ENCODE measurements at regions not wholly inside any gene's neighbourhood (a gene's known extent, or its start where the extent isn't known, plus 50 kb on each side); places are given as distances from the start of the nearest gene placed in this dataset.
"Not testable (repeated sequence)": the region's sequence is repeated elsewhere in the genome, so short reads cannot be mapped to it uniquely, and the experiment has no call there.

DNA sequence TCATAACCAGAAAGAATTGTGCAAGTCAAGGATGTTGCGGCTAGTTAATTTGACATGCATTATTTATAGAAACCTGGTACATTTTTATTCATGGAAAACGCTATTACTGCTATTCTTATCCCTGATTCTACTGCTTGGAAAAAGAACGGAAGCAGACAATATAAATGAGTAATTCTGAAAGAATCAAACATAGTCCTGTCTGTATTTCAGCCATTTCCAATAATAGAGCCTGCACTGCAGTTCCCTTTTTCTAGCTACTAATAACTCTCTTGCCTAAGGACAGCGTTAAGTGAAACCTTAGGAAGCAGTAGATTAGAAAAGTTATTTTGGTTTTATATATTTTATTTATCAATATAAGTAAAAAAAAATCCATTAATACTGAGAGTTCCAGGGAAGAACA is 414.9 kb downstream of the CYLC2 start:
- no peak for DNase-seq

GRCh38 chr9:103427696-103428095 is 432.6 kb downstream of the CYLC2 start:
- DNase-seq = no peak

- DNase-seq = no peak
These were observed 435.3 kb downstream of the CYLC2 start for GRCh38 chr9:103430469-103430868.

- DNase-seq = no peak
These were observed 436.7 kb downstream of the CYLC2 start for GRCh38 chr9:103431809-103432208.

DNA sequence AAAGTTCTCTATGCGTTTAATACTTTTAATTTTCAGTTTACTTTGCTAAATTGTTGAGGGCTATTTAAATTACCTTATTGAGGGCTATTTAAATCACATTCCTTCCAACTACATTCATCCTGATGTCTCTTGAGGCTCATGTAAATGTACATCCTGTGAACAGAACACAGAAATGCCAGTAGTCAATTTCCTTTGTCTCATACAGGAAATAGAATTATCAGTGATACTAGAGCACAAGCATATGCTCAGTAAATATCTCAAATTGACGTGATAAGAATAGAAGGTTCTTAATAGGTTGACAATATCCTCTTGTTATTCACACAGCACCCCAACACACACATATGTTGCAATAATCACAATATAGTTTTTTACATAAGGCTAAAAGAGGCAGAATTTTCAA is 449.0 kb downstream of the CYLC2 start:
- no peak for DNase-seq

DNA sequence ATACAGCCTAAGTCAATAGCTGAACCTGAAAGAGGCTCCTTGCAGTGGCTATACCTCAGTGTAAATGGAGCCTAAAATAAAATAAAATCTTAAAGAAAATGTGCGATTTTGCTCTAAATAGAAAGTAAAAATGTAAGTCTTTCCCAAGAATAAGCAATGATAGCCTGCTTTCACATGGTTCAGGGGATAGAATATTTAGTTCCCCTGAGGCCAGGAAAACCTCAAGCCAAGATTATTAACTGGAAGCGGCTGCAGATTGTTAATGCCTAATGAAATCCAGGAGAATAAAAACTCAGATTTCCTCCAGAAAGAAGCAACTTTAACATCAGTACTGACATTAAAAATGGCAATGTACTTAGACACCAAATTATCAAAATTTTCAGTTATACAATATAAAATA is 463.7 kb downstream of the CYLC2 start:
- DNase-seq = no peak

GRCh38 chr9:103471241-103471640 is 476.1 kb downstream of the CYLC2 start:
- no peak for DNase-seq

DNA sequence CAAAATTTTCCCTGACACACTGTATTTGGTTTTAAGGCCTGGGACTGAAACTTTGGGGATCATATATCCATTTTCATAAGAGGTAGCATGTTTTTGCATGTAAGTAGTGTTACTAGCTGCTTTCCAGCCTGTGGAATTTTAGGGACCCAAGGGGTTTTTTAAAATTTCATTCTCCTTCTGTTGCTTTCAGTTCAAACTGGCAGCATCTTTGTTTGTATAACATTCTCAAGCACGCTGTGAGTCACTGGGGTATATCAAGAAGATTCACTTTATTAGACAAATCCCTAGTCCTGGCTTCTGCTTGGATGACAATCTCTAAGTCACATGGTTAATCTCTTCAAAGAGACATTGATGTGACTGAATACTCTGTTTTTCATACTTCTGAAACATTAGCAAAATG is 479.0 kb downstream of the CYLC2 start:
- no peak for DNase-seq

- DNase-seq = no peak
These were observed 488.5 kb downstream of the CYLC2 start for GRCh38 chr9:103483471-103484096.

DNA sequence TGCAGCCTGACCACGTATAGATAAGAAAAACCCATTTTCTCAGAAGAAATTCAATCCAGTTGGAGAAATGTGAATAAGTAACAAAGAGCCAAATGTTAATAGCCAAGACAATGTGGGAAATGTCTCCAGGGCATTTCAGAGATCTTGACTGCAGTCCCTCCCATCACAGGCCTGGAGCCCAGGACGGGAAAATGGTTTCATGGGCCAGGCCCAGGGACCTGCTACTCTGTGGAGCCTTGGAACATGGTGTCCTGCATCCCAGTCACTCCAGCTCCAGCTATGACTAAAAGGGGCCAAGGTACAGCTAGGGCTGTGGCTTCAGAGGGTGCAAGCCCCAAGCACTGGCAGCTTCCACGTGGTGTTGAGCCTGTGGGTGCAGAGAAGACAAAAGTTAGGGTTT is 490.0 kb downstream of the CYLC2 start:
- DNase-seq = no peak

GRCh38 chr9:103514767-103515166 is 519.6 kb downstream of the CYLC2 start:
- DNase-seq = no peak

DNA sequence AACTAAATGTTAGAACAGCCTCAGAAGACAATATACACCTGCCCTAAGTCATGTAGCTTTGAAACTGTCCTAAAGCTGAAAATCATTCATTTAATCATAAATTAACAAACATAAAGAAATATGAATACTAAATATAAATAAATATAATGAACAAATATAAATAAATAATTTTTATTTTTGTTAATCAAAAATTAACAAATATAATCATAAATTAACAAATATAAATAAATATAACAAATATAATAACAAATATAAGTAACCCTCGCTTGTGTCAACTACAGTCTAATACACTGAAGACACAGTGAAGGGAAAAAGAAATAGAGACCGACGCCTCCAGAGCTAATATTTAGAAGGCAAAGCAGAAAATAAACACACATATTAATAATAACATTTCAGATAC is 527.3 kb downstream of the CYLC2 start:
- DNase-seq = no peak

- DNase-seq = no peak
These were observed 535.8 kb downstream of the CYLC2 start for GRCh38 chr9:103530934-103531333.

DNA sequence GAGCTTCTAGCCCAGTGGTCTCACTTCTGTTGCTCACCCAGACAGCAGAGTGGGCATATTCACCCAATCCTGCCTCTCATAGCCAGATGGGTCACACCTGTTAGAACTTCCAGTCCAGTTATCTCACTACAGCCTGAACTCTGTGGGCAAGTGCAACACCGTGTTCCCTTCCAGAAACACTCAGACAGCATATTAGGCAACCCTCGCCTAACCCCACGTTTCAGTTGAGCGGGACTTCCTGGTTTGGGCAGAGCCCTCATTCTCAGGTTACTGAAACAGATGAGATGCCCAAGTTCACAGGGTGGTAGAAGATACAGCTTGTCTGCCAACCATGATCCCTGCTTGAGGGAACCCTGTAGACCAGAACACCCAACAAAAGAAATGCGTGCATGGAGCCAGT is 538.2 kb downstream of the CYLC2 start:
- no peak for DNase-seq

- DNase-seq = no peak
These were observed 542.3 kb downstream of the CYLC2 start for GRCh38 chr9:103537426-103537825.

GRCh38 chr9:103545260-103545659 is 548.8 kb upstream of the SMC2 start:
- no peak for DNase-seq

DNA sequence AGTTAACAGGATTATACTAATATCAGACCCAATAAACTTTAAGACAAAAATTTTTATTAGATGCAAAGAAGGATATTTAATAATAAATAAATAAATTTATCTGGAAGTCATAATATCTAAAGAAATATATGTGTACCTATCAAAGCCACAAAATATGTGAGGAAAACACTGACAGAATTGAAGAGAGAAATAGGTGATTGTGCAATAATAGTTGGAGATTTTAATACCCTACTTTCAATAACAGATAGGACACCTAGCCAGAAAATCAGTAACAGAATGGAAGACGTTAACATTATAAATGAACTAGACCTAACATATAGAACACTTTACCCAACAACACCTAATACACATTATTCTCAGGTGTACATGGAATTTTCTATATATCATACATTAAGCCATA is 541.4 kb upstream of the SMC2 start:
- no peak for DNase-seq

DNA sequence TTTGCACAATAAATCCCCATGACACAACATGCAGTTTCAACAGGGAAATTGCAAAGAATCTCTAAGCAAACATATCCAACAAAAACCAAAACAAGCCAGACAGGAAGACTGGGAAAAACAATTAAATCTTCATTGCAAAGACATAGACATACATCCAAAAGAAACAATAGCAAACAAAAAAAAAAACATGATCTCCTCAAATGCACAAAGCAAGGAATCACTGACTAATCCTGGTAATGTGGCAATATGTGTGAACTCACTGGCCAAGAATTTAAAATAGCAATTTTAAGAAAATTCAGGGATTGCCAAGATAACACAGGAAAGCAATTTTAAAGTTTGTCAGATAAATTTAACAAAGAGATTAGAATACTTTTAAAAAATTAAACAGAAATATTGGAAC is 520.1 kb upstream of the SMC2 start:
- DNase-seq = no peak

- DNase-seq = no peak
These were observed 507.4 kb upstream of the SMC2 start for GRCh38 chr9:103586721-103587120.

DNA sequence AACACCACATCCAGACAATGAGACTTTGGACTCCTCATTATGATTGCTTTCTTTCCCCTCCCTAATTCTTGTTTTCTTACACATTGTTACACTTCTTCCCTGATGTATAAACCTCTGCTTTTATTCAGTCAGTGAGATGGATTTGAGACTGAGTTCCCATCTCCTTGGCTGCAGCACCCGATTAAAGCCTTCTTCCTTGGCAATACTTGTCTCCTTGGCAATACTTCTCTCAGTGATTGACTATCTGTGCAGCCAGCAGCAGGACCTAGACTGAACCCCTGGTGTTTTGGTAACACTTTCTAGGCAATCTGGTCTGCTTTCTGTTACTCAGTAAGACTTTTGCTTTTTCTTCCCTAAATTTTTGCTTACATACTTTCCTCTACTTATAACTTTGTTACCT is 492.8 kb upstream of the SMC2 start:
- DNase-seq = no peak

DNA sequence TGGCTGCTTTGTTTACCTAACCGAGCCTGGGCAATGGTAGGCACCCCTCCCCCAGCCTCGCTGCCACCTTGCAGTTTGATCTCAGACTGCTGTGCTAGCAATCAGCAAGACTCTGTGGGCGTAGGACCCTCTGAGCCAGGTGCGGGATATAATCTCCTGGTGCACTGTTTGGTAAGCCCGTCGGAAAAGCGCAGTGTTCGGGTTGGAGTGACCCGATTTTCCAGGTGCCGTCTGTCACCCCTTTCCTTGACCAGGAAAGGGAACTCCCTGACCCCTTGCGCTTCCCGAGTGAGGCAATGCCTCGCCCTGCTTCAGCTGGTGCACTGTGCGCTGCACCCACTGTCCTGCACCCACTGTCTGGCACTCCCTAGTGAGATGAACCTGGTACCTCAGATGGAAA is 482.2 kb upstream of the SMC2 start:
- DNase-seq = not testable (repeated sequence)

- DNase-seq = no peak
These were observed 478.1 kb upstream of the SMC2 start for GRCh38 chr9:103615994-103616393.

GRCh38 chr9:103617046-103617445 is 477.1 kb upstream of the SMC2 start:
- no peak for DNase-seq

DNA sequence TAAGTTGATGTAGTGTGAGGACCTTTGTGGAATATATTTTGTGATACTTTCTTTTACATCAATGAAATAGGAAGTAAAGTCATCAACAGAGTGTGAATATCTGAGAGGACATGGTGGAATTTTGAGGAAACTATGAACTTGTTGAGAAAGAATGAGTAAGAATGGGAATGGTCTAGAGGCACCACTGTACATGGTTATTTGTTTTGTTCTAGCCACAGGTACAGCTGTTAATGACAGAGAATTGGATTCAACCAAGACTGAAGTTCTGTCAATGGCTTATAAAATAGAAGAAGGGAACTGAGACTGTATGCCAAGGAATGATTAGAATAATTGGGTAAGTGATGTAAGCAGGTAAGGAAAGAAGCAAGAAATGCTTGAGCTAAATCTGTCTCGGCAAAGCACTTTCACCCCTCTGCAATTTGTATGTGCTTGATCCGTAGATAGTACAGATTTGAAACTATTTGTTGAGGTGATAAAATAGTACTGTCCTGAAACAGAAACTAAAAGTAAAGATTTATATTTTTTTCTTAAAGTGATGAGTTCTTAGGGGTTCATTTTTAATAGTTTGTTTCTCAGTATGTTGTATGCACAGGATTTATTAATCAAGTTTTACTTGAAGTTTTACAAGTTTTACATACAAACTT is 468.8 kb upstream of the SMC2 start:
- DNase-seq = no peak

DNA sequence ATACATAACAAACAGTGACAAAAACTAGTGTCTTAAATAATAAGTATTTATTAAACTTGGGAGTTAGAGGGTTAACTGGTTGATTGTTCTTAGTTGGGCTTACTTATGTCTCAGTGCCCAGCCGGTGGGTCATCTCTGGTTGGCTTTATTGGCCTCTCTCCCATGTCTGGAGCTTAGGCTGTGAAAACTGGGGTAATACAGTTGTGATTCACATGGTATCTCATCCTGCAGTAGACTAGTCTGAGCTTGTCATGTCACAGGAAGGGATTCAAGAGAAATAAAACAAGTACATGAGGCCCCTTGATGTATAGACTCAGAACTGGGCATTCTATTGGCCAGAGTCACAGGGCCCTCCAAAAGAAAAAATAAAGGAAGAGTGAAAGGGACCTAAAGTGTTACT is 466.4 kb upstream of the SMC2 start:
- no peak for DNase-seq
